ENCODE measurements at regions not wholly inside any gene's neighbourhood (a gene's known extent, or its start where the extent isn't known, plus 50 kb on each side); places are given as distances from the start of the nearest gene placed in this dataset.

DNA sequence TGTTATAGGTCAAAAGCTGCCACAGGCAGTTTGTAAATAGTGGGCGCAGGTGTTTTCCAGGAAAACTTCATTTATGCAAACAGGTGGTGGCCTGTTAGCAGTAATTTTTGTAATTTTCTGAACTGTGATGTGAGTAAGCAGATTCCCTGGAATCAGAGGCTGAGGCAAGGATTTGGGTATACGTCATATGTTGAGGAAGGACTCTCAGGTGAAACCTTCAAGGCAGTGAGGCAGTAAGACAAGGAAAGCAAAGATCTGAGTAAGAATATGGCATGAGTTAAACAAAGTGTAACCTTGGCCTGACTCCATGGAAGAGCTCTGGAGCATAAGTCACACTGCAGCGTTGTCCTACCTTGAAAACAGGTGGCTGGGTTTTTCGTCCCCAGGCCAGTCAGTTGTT is 291.1 kb upstream of the BTBD3 start:
- ChIA-PET CTCF (no interaction called here), RAD21 (ENCODE audit: low non-redundant PET in 1 of 2, low total read pairs in 2 of 2, uncharacterized antibody in 2 of 2, unreplicated experiment in 2 of 2) (no interaction called here), POLR2A (no interaction called here)
- ATAC-seq (no peak), DNase-seq (ENCODE audit: low read depth, low spot score) (no peak)
- H3K36me3 ChIP-seq (ENCODE audit: control insufficient read depth in 1 of 2, insufficient read depth in 2 of 2, low read length in 2 of 2) = no peaks in the 10 kb centered on the region
- no peak overlapping the region for H3K4me3 ChIP-seq (replicated peaks in 1 of 2; ENCODE audit: low read depth in 1 of 2, low read length in 2 of 2)
- no peaks in the 10 kb centered on the region for H3K79me2 ChIP-seq (ENCODE audit: insufficient read depth, low read length)
- no peaks in the 10 kb centered on the region for H4K20me1 ChIP-seq (ENCODE audit: insufficient read depth)
- no peaks in the 10 kb centered on the region for H3K4me1 ChIP-seq (ENCODE audit: control insufficient read depth in 1 of 2, insufficient read depth in 2 of 2, low read length in 2 of 2)
- H3K27me3 ChIP-seq (ENCODE audit: insufficient read depth, low read length) = no peaks in the 10 kb centered on the region
- H3K9me2 ChIP-seq (ENCODE audit: insufficient read depth) = no peaks in the 10 kb centered on the region
- BruUV-seq (replicated peaks) = no TSS peak
- TF ChIP-seq REST (IDR thresholded peaks at IDR 0.05; ENCODE audit: low read depth) = no peak
- TF ChIP-seq ATF3 (IDR thresholded peaks at IDR 0.05) = no peak
- TF ChIP-seq CBX3 (IDR thresholded peaks at IDR 0.05; ENCODE audit: low read depth) = no peak
- no peak for TF ChIP-seq TCF7L2 (IDR thresholded peaks at IDR 0.05; ENCODE audit: borderline replicate concordance, extremely low read depth, insufficient read depth, insufficient read length)
- no peak for TF ChIP-seq ELF1 (IDR thresholded peaks at IDR 0.05; ENCODE audit: borderline replicate concordance, low read depth)
- TF ChIP-seq SIN3A (IDR thresholded peaks at IDR 0.05; ENCODE audit: low read depth) = no peak
- no peak for TF ChIP-seq EGR1 (IDR thresholded peaks at IDR 0.05; ENCODE audit: low read depth)
- no peak overlapping the region for H2AFZ ChIP-seq (ENCODE audit: low read depth, low read length, poor library complexity, severe bottlenecking)
- H3K27ac ChIP-seq (ENCODE audit: low read depth, low read length) = no peak overlapping the region
- H3K9ac ChIP-seq (ENCODE audit: low read length) = no peak overlapping the region
- H3K9me3 ChIP-seq (ENCODE audit: control insufficient read depth in 1 of 2, insufficient read depth in 1 of 2, low read depth in 1 of 2, low read length in 2 of 2) = no peaks in the 10 kb centered on the region
- intact Hi-C loops (cut with micrococcal nuclease) = no loop called here
- no peak overlapping the region for H3K4me2 ChIP-seq (ENCODE audit: low read length)

DNA sequence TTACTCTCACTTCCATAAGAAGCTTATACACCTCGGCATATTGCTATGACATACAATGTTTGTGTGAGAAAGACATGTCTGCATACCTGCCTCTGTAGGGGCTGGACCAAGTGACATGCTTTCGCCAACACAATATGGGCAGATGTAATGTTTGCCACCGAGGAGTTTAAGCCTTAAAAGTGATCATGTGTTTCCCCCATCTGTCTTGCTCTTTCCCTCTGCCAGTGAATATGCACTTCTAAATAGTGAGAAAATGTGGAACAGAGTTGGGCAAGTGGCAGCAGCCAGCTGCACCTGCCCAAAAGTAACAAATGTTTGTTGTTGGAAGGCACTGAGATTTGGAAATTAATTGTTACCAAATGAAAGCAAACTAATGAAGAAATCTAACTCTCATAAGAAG is 274.8 kb upstream of the BTBD3 start:
- H3K27ac ChIP-seq (ENCODE audit: low read depth, low read length) = no peak overlapping the region
- no peak for DNase-seq (ENCODE audit: low read depth, low spot score)
- no peak overlapping the region for H3K9ac ChIP-seq (ENCODE audit: low read length)
- no peaks in the 10 kb centered on the region for H4K20me1 ChIP-seq (ENCODE audit: insufficient read depth)
- ChIA-PET RAD21 (ENCODE audit: low non-redundant PET in 1 of 2, low total read pairs in 2 of 2, uncharacterized antibody in 2 of 2, unreplicated experiment in 2 of 2) (no interaction called here), CTCF (no interaction called here), POLR2A (no interaction called here)
- H3K9me2 ChIP-seq (ENCODE audit: insufficient read depth) = no peaks in the 10 kb centered on the region
- no TSS peak for BruUV-seq (replicated peaks)
- no peak overlapping the region for H3K4me2 ChIP-seq (ENCODE audit: low read length)
- TF ChIP-seq ELF1 (IDR thresholded peaks at IDR 0.05; ENCODE audit: borderline replicate concordance, low read depth) = no peak
- TF ChIP-seq TCF7L2 (IDR thresholded peaks at IDR 0.05; ENCODE audit: borderline replicate concordance, extremely low read depth, insufficient read depth, insufficient read length) = no peak
- no peak for TF ChIP-seq FOSL1 (IDR thresholded peaks at IDR 0.05; ENCODE audit: low read depth)
- no peak for TF ChIP-seq YY1 (IDR thresholded peaks at IDR 0.05; ENCODE audit: extremely low read depth, insufficient replicate concordance, low read depth, low read length)
- no peak for TF ChIP-seq CBX3 (IDR thresholded peaks at IDR 0.05; ENCODE audit: low read depth)
- no peak for TF ChIP-seq ZNF274 (IDR thresholded peaks at IDR 0.05; ENCODE audit: low read depth, low read length)
- no peak for TF ChIP-seq SIN3A (IDR thresholded peaks at IDR 0.05; ENCODE audit: low read depth)
- no peaks in the 10 kb centered on the region for H3K27me3 ChIP-seq (ENCODE audit: insufficient read depth, low read length)
- H3K9me3 ChIP-seq (ENCODE audit: control insufficient read depth in 1 of 2, insufficient read depth in 1 of 2, low read depth in 1 of 2, low read length in 2 of 2) = no peaks in the 10 kb centered on the region
- no peak for ATAC-seq
- no peaks in the 10 kb centered on the region for H3K4me1 ChIP-seq (ENCODE audit: control insufficient read depth in 1 of 2, insufficient read depth in 2 of 2, low read length in 2 of 2)
- H3K79me2 ChIP-seq (ENCODE audit: insufficient read depth, low read length) = no peaks in the 10 kb centered on the region
- H2AFZ ChIP-seq (ENCODE audit: low read depth, low read length, poor library complexity, severe bottlenecking) = no peak overlapping the region
- H3K36me3 ChIP-seq (ENCODE audit: control insufficient read depth in 1 of 2, insufficient read depth in 2 of 2, low read length in 2 of 2) = no peaks in the 10 kb centered on the region
- intact Hi-C loops (cut with micrococcal nuclease) = no loop called here
- H3K4me3 ChIP-seq (replicated peaks in 1 of 2; ENCODE audit: low read depth in 1 of 2, low read length in 2 of 2) = no peak overlapping the region
